ENCODE measurements at regions not wholly inside any gene's neighbourhood (a gene's known extent, or its start where the extent isn't known, plus 50 kb on each side); places are given as distances from the start of the nearest gene placed in this dataset.

GRCh38 chr18:24959051-24959476 lies 392.9 kb downstream of the ZNF521 start:
- DNase-seq, result no peak

GRCh38 chr18:24964216-24964615 lies 387.8 kb downstream of the ZNF521 start:
- peak in 1 of 2 donors; percentile 64 for DNase-seq

DNA sequence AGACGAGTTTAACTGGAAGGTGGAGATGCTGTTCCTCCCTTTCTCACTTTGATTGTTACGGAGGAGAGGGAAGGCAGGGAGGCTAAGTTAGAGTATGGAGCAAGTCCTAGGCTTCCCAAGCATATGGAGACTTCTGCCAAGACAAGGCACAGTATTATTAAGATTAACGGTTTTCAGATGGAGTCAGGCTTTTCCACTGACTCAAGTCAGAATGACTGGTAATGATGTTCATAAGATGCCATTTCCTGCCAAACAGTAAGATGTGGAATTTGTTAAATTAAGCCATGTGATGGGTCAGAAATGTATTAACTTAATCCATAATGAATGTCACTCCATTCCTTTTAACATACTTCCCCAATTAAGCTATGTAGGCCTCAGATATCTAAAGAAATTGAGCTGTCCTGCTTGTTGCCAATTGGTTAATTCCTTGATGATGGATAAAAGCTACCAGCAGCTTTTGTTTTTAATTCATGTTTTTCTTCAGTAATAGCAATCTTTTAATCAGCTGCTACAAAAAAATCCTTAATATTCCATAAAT lies 383.7 kb downstream of the ZNF521 start:
- no peak for DNase-seq

- DNase-seq, result no peak
Observed at GRCh38 chr18:24972577-24972976, 379.4 kb downstream of the ZNF521 start.

- DNase-seq, result no peak
Observed at GRCh38 chr18:24974431-24974830, 377.5 kb downstream of the ZNF521 start.

GRCh38 chr18:24975496-24976372 lies 376.2 kb downstream of the ZNF521 start:
- DNase-seq, result no peak

GRCh38 chr18:24976502-24976901 lies 375.5 kb downstream of the ZNF521 start:
- no peak for DNase-seq

DNA sequence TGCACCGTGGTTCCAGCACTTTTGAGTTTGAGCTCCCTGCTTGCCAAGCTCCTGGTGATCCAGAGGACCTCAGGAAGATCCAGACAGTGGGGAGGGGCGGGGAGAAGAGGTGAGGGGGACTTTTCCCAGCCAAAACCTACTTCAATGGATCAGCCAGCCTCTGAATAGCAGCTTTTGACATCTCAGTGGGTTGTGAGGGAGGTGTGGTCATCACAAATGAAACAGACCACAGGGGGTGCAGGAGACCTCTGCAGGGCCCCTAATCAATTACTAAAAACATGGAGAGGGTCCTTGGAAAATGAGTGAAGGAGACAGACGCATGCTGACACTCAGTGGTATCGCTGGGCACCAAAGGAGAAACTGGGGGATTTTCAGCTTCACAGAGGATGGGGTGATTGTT lies 372.7 kb downstream of the ZNF521 start:
- no peak for DNase-seq

DNA sequence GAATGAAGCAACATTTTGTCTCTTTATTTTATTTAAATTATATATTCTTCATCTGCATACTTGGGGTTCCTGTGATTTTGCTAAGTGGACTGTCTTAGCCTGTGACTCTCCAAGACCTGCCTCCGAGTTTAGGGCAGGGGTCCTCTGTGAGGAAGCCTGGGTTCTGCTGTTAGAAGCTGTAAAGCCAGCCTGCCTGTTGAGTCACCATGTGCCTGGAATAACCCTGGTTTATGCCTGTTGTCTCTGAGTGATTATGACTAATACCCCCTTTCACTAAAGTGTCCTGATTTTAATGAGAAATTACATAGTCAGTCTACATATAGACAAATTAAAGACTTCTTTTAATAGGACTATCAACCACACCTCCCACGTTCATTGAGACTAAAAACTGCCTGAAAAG lies 369.1 kb downstream of the ZNF521 start:
- no peak for DNase-seq

DNA sequence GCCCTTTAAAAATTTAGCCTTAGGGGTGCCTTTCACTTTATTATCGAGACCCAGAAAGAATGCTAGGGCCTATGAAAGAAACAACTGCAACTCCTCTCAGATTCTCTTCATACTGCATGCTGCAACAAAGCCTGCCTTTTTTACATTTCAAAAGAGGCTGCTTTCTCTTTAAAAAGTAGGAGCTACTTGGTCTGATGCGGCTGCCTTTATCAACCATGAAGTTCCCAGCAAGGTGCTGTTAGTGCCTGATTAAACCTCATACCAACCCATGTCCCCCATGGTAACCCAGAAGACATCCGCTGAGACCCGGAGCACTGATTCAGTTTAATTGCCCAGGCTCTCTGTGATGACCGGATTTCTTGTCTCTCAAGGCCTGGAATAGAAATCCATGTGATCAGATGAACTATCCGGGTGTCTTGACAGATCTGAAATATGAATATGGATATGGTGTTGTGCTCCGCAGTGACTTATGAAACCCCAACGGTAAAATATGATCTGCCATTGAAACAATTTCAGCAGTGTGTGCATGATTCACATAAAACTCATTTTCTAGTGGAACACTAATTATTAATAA lies 368.3 kb downstream of the ZNF521 start:
- no peak for DNase-seq

DNA sequence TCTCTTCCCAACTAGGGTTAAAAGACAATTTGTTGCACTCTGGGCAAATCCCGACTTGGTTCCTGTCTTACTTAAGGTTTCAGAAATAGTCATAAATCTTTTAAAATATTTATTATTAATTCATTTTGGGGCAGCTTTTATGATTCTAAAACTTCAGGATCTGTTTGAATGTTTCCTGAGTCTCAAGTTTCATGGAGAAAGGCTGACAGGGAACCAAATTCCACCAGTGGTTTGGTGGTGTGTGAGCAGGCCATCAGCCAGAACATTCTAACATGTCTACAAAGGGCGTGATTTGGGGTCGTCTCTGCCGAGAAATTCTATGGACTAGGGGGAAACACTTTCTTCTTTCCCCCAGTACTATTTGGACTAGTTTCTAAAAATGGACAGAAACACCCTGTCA lies 366.4 kb downstream of the ZNF521 start:
- DNase-seq, result no peak

DNA sequence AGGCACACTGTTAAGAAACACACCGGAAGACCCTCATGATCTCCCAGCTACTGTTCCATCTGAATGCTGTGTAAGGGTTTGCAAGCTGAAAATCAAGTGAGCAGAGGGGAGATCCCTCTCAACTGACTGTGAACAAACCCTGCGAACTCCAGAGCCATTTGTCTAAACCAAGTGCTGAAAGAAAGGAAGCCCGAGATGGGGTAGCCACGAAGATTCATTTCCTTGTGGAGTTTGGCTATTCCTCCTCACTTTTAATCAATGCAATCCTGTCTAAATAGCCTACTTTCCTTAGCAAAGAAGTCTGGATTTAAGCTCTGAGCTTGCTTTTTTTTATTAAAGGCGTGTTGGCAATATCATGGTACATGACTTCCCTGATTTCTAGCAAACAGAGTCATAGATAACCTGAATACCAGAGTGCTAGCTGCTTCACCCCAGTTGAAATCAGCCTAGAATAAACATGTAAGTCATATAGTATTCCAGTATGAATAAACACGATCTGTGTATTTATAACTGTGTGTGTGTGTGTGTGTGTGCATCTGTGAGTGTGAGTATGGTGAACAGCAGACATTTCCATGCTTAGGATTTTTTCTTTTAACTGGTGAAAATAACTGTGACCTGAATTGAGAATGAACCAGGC lies 365.2 kb downstream of the ZNF521 start:
- DNase-seq, result no peak

GRCh38 chr18:24987303-24988252 lies 364.4 kb downstream of the ZNF521 start:
- no peak for DNase-seq

DNA sequence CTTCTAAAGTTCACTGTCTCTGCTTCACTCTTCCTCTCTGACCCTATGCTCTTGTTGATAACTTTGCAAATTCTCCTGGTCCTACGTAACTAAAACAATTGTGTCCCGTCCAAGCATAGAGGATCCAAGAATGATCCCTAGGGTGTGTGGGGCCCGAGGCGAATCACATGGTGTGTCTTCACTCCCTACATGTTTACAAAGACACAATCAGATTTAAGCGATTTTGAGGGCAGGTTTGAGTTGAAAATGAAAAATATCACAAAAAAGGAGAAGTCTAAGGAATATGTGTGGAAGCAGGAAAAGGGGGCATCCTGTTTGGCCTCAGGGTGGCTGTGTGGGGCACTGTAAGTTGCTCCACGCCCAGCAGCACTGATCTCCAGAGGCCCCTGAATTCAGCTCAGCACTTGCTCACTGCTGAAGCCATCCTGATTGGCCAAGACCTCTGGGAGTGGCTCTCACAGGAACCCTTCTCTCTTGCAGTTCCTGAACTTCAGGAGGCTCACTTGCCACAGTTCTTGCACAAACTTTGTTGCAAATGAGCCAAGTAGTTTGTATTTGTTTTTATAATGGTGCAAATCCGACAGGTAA lies 363.6 kb downstream of the ZNF521 start:
- no peak for DNase-seq

- DNase-seq, result no peak
Observed at GRCh38 chr18:24989760-24990593, 362.0 kb downstream of the ZNF521 start.

- DNase-seq, result no peak
Observed at GRCh38 chr18:24990671-24991134, 361.3 kb downstream of the ZNF521 start.

DNA sequence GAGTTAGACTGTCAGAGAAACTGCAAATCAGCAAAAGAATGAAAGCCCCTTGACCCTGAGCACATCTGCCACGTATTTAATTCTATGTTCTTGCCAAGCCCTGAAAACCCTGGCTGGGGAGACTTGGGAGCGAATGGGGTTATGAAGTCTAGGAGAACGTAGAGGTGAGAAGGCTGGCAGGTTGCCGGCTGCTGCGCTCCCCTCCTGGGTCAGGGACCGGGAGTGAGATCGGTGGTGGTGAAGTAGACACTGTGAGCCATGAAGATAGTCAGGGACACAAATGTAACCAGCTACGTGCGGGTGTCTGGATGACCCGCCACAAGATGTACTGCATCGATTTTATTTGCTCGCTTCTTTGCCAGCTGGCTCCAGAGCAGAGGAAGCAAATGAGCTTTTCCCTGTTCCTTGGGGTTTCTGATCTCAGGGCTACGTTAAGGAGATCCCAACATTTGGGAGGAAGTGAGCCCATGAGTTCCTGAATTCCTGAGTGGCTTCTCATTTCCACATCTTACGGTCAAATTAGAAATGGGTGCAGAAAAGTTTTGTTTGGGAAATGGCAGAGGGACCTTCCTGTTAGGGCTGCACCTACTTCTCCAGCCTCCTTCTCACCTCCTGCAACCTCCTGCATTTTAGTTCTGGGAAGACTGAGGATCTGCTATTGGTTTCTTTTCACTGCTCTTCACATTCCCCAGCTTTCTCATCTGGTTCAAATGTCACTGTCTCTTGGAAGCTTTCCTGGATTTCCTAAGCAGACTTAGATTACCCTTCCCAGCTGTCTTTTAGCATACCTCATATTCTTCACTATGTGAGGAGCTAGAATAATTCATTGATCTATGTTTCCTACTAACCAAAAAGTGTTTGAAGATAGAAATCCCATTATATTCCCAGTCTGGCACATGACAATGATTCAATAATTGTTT lies 360.6 kb downstream of the ZNF521 start:
- no peak for DNase-seq

GRCh38 chr18:24992491-24992890 lies 359.5 kb downstream of the ZNF521 start:
- no peak for DNase-seq

DNA sequence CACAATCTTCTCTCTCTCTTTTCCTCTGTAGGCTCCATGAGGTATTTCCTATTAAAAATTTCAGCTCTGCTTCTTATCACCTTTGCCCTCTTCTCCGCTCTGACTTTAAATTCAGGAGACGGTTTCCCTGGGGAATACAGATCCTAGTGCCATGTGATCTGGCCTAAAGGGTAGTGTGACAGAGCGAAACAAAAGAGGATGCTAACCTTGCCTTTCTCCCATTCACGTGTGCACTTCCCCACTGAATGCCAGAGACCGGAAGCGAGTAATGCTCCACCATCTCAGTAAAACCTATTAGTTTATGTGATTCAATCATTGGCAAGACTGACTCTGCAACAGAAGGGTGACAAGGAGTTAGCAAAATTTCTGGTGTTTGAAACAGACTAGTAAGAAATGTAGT lies 358.3 kb downstream of the ZNF521 start:
- no peak for DNase-seq

DNA sequence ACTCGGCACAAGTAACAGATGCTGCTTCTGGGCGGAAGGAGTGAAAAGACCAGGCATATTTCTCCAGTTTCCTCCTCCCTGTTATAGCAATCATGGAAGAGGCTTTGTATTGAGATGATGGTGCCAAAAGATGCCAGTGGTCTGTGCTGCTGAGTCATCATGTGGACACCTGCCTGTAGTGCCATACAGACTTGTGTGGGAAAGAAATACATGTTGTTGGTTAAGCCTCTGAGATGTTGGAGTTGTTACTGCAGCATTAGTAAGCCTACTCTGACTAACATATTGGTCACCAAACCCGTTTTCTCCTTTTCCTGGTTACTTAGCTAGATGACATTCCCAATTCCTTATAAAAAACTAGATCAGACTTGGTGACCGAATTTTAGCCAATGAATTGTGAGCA lies 356.9 kb downstream of the ZNF521 start:
- no peak for DNase-seq

Measured in CD4-positive, alpha-beta T cell treated with Interleukin-1 beta for 1 hour (primary cell).